ENCODE measurements at regions not wholly inside any gene's neighbourhood (a gene's known extent, or its start where the extent isn't known, plus 50 kb on each side); places are given as distances from the start of the nearest gene placed in this dataset.

GRCh38 chr12:111169456-111169855 lies 199.4 kb downstream of the PHETA1 start:
- H3K27me3 ChIP-seq (ENCODE audit: control insufficient read depth in 3 of 3, insufficient read depth in 3 of 3, low read length in 2 of 3): peaks cover 0 to 4% (median 0%) of the 10 kb centered on the region in 3 donors
- no peak overlapping the region for H3K9ac ChIP-seq (ENCODE audit: insufficient read depth in 1 of 2, low read length in 2 of 2)
- 84 to 92% methylated on average over 13 of the region's 13 CpGs for WGBS, 2 donors
- H3K36me3 ChIP-seq (ENCODE audit: control insufficient read depth in 4 of 4, insufficient read depth in 4 of 4, low read length in 4 of 4): no peaks in the 10 kb centered on the region
- no peaks in the 10 kb centered on the region for H3K9me3 ChIP-seq (ENCODE audit: control insufficient read depth in 4 of 4, insufficient read depth in 3 of 4, low read length in 3 of 4)
- DNase-seq (no peak), ATAC-seq (ENCODE audit: insufficient read depth, low FRiP score) (no peak)
- no peak for TF ChIP-seq CTCF (IDR thresholded peaks at IDR 0.05; ENCODE audit: control extremely low read depth, extremely low read depth)
- H3K27ac ChIP-seq (ENCODE audit: low read depth in 1 of 2, low read length in 1 of 2): no peak overlapping the region
- H3K4me1 ChIP-seq (ENCODE audit: control insufficient read depth in 5 of 5, insufficient read depth in 5 of 5, low read length in 5 of 5): peaks cover 0 to 8% (median 0%) of the 10 kb centered on the region in 5 donors
- no peak overlapping the region for H3K4me3 ChIP-seq

GRCh38 chr12:111169032-111169431 lies 199.9 kb downstream of the PHETA1 start:
- Histone ChIP-seq H3K27me3 (ENCODE audit: control insufficient read depth in 3 of 3, insufficient read depth in 3 of 3, low read length in 2 of 3) (peaks cover 0 to 4% (median 0%) of the 10 kb centered on the region in 3 donors), H3K4me3 (no peak overlapping the region), H3K9ac (ENCODE audit: insufficient read depth in 1 of 2, low read length in 2 of 2) (no peak overlapping the region), H3K36me3 (ENCODE audit: control insufficient read depth in 4 of 4, insufficient read depth in 4 of 4, low read length in 4 of 4) (no peaks in the 10 kb centered on the region), H3K27ac (ENCODE audit: low read depth in 1 of 2, low read length in 1 of 2) (no peak overlapping the region), H3K9me3 (ENCODE audit: control insufficient read depth in 4 of 4, insufficient read depth in 3 of 4, low read length in 3 of 4) (no peaks in the 10 kb centered on the region), H3K4me1 (ENCODE audit: control insufficient read depth in 5 of 5, insufficient read depth in 5 of 5, low read length in 5 of 5) (peaks cover 0 to 3% (median 0%) of the 10 kb centered on the region in 5 donors)
- DNase-seq (no peak), ATAC-seq (ENCODE audit: insufficient read depth, low FRiP score) (no peak)
- no peak for TF ChIP-seq CTCF (IDR thresholded peaks at IDR 0.05; ENCODE audit: control extremely low read depth, extremely low read depth)
- 86 to 93% methylated on average over 8 of the region's 8 CpGs for WGBS, 2 donors

GRCh38 chr12:111168009-111168900 lies 200.6 kb downstream of the PHETA1 start:
- peaks cover 0 to 3% (median 0%) of the 10 kb centered on the region in 5 donors for H3K4me1 ChIP-seq (ENCODE audit: control insufficient read depth in 5 of 5, insufficient read depth in 5 of 5, low read length in 5 of 5)
- H3K9me3 ChIP-seq (ENCODE audit: control insufficient read depth in 4 of 4, insufficient read depth in 3 of 4, low read length in 3 of 4): no peaks in the 10 kb centered on the region
- 63 to 66% methylated on average over 16 of the region's 16 CpGs for WGBS, 2 donors
- no peak overlapping the region for H3K27ac ChIP-seq (ENCODE audit: low read depth in 1 of 2, low read length in 1 of 2)
- ATAC-seq (ENCODE audit: insufficient read depth, low FRiP score) (no peak), DNase-seq (no peak)
- H3K4me3 ChIP-seq: no peak overlapping the region
- H3K36me3 ChIP-seq (ENCODE audit: control insufficient read depth in 4 of 4, insufficient read depth in 4 of 4, low read length in 4 of 4): no peaks in the 10 kb centered on the region
- H3K27me3 ChIP-seq (ENCODE audit: control insufficient read depth in 3 of 3, insufficient read depth in 3 of 3, low read length in 2 of 3): peaks cover 0 to 4% (median 0%) of the 10 kb centered on the region in 3 donors
- no peak overlapping the region for H3K9ac ChIP-seq (ENCODE audit: insufficient read depth in 1 of 2, low read length in 2 of 2)
- TF ChIP-seq CTCF (IDR thresholded peaks at IDR 0.05; ENCODE audit: control extremely low read depth, extremely low read depth): no peak

Data from lung (tissue), 11 donors.